Hindlimb muscle (tissue), 1 donor: ENCODE measurements at regions not wholly inside any gene's neighbourhood (a gene's known extent, or its start where the extent isn't known, plus 50 kb on each side); places are given as distances from the start of the nearest gene placed in this dataset.
"Not testable (repeated sequence)": the region's sequence is repeated elsewhere in the genome, so short reads cannot be mapped to it uniquely, and the experiment has no call there.

Experiments used
- DNase-seq: peaks from one replicate; pipeline ENCODE4 v3.0.0-alpha.2; 2013

DNA sequence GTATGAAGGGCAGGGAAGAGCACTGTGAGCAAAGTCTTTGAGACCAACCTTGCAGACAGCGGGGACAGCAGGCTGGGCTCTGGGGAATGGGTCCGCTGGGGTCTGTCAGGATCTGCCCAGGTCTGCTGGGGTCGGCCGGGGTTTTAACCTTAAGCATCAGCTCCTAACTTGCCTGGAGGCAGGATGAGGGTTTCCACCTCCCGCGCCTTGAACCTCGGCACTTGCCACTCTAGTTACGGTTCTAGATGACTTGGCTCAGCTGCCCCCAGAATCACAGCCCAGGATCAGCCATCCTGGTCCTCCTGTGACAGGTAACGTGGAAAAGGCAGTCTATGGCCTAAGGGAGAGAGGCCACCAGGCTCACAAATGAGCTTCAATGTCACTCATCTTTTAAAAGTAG is 50.4 kb upstream of the CACUL1 start:
- no peak for DNase-seq

DNA sequence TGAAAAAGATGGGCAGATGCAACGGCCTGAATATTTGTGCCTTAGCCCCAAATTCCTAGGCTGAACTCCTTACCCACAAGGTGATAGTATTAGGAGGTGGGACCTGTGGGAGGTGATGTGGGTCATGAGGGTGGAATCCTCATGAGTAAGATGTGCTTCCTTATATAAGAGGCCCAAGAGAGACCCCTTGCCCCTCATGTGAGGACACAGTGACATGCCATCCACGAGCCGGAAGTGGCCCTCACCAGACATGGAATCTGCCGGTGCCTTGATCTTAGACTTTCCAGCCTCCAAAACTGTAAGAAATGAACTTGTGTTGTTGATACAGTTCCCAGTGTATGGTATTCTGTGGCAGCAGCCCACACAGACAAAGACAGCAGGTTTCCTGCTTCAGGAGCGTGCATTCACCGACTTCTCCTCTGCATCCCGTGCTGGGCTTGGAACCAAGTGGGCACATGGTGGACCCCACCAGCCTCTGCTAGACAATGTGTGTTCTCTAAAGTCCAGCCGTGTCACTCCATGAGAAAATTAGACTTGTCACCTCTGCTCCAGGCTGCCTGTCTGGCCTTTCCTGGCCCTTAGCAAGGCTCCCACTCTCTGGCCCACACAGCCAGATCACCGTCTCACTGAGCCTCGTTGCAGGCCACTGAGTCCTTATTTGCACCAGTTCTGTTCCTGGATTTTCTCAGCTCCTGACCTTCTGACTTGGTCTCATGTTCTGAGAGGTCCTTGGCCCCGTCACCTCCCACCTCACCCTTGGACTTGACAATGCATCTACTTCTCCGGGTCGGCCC is 52.9 kb upstream of the CACUL1 start:
- DNase-seq: no peak

DNA sequence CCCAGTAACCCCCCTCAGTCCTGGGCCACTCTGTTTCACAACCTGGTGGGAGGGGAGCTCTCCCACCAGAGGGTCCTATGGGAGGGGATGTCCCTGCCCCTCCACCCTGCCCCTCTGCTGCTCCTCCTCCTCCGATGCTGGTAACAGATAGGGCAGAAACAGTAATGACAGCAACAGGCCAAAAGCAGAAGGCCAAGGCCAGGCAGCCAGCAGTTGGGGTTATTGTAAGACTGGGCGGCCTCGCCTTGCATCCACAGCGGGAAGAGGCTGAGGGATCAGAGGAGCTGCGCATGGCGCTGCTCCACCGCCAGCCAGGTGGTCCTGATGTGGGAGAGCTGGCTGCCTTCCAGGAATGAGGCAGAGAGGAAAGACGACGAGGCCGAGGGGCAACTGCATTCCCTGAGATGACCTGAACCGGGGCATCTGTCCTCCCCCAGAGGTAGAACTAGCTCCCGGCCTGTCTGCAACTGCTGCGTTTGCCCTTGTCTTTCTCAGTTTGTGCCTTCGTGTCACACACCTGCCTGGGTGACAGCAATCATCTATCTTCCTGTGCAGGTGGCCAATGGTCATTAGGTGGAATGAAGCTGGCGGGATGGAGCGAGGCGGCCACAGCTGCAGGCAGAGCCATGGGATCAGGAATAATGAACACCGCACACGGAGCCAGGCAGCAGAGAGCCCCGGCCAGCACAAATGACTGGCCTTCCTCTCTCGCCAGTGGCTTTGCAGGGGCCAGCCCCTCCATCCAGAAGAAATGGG is 54.0 kb upstream of the CACUL1 start:
- DNase-seq: no peak

DNA sequence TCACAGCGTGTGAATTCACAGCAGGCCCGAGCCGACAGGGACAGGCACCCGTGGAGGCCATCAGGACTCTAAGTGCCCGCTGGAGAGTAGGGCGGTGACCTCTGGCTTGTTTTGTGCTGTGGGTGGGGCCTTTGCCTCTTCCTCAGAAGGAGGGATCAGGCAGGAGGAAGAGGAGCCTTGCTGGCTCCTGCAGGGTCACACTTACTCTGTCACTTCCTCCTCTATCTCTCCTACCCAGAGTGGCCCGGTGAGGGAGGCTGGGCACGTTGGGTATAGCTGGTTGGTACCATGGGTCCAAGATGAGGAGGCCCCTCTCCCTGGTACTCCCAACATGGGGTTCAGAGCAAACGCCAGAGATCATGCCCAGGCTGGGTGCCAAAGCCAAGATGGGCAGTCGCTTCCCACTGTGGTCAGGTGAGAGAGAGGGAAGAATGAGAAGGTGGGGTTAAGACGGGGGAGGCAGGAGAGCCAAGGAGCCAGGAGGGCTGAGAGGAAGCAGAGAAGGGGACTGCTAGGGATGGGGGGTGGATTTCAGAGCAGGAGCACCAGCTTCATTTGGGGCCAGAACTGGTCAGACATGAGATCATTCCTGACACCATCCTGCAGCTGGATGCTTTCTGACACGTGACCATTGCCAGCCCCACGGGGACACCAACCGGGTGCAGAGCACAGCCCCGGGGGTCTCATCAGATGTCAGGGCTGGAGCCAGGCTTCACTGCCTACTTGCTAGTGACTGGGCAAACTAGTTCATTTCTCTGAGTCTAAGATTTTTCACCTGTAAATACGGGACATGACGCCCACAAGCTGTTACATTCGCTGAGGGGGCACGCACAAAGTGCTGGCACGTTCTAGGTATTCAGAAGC is 54.8 kb upstream of the CACUL1 start:
- no peak for DNase-seq

DNA sequence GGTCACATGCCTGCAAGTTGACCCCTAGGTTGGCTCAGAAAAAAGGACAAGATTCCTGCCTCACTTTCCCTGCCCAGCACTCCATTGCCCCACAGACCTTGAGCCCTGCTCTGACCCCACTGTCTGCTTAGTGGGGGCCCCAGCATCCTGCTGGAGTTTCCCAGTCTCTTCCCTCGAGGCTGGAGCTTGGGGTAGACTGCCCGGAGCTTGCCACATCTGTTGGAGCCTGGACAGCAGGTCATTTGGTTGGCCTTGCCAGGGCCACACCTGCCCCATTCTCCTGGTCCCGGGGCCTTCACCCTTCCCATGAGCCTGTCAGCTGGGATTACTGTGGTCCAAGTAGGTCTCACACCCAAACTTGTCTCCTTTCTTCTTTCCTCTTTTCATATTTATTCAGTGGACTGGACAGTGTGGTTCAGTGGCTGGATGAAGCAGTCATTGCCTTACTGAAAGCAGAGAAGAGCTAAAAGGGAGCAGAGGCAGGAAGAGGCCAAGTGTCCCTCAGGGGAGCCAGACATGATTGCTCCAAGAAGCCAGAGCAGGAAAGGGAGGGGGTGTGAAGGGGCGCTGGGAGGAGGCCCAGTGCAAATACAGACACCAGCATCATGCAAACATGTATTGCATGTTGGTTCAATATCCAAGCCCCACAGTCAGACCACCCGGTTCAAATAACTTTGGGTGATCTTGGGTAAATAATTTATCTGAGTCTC is 56.2 kb upstream of the CACUL1 start:
- peak; percentile 55 for DNase-seq

DNA sequence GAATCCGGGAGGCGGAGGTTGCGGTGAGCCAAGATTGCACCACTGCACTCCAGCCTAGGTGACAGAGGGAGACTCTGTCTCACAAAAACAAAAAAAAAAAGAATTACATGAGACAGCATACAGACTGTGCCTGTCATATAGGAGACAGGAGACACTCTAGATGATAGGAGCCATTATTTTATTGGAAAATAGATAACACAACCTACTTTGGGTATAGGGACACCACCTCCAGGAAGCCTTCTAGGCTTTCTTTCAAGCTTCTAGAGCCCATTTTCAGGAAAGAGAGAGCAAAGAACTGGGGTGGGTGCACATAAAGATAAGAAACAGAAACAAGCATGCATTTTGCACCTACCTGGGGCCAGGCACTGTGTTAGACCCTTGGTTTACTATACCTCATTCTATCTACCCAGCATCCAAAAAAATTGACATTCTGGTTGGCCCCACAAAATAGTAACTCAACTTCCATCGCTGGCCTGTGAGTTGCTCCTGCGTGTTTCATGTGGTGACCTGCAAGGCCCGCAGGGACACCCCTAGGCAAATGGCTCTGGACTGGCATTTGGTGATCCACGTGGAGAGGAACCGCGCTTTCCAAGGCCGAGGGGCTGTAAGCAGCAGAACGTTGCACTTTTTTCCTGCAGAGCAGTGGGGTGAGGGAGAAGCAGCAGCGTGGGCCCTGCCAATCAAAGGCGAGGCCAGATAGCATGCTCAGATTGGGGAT is 57.1 kb upstream of the CACUL1 start:
- DNase-seq: no peak

DNA sequence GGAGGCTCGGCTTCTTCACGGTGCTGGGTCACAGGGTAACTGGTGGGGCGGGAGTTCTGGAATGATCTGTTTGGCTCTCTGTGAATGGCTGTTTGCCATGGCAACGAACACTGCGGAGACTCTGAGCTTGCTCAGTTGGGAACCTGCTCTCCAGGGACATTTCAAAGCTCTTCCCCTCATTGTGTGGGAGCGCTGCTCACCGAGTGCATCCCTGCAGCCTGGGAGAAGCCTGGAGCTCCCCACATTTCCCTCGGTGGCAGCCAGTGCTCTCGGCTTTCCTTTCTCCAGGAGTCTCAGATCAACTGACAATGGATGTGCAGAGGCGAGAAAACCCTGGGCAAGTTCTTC is 57.6 kb upstream of the CACUL1 start:
- DNase-seq: no peak

DNA sequence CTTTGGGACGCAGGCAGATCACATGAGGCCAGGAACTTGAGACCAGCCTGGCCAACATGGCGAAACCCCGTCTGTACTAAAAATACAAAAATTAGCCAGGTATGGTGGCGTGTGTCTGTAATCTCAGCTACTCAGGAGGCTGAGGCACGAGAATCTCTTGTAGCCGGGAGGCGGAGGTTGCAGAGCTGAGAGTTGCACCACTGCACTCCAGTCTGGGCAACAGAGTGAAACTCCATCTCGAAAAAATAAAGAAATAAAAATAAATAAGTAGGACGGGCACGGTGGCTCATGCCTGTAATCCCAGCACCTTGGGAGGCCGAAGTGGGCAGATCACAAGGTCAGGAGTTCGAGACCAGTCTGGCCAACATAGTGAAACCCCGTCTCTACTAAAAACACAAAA is 58.2 kb upstream of the CACUL1 start:
- DNase-seq: not testable (repeated sequence)

DNA sequence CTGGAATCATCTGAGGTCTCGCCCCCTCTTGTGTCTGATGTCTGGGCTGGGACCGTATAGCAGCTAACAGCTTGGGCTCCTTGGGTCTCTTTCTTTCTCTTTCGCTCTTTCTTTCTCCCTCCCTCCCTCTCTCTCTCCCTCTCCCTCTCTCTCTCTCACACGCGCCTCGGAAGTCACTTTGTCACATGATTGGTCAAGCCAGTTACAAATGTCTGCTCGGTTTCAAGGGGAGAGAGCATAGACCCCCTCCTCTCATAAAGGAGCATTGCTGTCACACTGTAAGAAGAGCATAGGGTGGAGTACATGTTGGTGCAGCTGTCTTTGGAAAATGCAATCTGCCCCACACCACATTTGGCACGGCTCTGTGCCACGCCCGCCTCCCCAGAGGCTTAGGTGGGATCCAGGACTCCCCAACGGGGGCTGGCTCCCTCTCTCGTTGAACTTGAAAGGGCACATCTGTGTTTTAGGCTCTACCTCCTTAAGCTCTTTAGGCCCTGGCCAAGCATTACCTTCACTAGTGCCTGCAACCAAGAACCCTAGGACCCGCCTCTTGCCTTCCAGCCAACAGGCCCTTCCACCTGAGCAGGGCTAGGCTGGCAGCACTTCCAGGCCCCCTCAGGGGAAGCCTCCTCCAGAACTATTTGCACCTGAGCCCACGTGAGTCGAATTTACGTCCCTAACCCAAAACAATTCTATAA is 61.9 kb upstream of the CACUL1 start:
- no peak for DNase-seq

DNA sequence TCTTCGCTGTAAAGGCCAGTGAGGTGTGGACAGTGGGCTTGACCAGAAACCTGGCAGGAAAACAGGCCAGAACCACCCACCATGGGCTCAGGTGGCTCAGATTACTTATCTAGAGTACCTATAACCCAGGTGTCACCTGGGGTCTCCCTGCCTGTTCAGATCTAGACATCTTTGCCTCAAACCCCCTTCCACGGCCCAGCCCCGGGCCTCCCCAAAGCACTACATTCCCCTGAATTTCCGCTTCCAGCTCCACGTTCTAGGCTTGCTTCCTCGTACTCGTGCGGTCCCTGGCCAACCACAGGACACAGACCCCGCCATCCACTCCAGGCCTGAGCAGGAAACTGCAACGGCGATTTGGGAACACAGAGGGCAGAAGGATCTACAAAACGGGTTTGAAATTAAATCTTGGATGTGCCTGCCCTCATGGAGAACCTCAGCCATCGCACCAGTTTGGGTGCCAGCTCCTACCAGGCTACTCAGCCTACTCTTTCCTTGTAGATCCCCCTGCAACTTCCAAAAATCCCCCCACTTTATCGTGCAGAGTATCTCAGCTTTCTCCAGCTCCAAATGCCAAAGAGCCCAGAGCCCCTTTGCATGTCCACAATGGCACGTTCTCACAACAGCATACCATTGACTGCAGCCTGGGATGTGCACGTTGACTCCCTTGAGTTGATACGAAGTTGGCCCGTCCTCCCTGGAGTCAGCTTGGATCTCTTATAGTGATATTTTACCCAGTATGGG is 62.7 kb upstream of the CACUL1 start:
- DNase-seq: no peak

DNA sequence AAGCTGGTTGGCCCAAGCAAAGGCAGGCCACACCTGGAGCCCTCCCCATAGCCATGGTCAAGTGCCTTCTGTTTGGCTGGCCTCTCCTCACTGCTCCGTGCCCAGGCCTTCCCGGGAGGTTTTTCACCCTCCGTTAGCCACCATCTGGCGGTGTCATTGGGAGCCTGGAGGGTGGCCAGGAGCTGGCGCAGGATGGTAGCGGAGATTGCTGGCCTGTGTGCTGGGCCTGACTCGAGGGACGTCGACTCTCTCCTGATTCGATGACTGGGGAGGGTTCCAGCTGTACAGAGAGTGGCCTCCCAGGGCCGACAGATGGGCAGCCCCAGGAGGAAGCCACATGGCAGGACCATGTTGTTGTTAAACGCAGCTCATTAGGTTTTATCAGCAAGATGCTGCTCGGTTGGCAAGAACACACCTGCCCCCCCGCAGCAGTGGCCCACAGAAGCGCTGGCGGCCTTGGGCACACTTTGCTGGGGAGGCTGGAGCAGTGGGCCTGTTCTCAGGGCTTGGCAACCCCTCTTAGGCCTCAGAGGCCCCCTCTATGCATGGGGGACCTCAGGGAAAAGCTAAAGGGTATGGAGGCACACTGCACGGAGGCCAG is 64.0 kb upstream of the CACUL1 start:
- no peak for DNase-seq

DNA sequence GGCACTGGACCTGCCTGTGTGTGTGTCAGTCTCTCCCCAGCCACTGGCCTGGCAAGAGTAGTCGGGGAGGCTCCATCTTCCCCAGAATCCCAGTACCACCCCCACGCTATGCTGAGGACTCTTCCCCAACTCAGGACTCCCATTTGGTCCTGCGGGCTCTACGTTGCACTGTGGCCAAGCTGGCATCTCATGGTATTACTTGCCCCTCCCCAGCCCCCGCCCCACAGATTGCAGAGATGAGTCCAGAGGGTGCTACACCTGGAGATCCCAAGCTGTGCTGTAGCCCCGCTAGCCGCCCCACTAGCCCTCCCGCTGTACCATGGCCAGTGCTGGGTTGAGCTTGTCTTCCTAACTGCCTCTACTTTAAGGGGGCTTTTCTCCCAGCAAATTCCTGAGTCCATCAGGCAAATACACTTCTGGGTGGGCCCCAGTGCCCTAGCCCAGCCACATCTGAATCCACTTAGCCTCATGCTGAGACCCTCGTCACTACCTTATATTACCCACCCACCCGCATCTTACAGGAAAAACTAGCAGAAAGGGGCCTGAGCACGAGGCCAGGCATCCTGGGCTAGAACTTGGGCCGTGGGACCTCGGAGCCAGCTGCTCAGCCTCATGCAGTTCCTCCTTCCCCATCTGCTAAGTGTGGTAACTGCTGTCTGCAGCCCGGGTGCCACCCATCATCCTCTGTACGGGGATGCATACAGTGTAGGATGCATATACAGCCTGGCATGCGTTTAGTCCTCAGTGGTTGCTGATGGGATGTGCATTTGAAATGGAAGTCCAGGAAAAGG is 65.8 kb upstream of the CACUL1 start:
- DNase-seq: no peak

DNA sequence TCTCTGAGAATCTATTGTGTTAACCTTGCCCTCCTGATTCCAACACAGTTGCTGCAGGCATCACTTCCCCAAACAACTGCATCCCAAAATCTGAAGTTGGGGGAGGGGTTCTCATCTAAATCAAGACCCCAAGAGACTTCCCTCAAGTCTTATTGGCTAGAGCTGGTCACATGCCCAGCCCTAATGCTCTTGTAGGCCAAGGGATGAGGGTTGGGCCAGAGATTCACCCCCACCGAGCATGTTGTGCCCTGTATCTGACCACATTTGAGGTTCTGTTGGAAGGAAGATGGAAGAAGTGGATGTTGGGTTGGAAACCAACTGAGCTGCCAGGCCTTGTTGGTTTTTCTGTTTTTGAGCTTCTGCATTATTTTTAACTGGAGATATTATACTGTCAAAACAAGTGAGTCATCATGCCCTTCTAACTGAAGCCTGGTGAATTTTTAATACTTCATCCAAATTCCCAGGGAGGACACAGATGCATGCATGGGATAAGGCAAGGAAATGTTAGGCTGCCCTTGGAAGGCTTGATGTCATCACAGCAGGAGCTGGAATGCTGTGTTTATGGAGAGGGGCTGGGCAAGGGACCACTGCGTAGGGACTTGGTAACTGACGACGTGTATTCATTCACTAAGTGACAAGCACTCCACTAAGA is 68.6 kb upstream of the CACUL1 start:
- DNase-seq: no peak

DNA sequence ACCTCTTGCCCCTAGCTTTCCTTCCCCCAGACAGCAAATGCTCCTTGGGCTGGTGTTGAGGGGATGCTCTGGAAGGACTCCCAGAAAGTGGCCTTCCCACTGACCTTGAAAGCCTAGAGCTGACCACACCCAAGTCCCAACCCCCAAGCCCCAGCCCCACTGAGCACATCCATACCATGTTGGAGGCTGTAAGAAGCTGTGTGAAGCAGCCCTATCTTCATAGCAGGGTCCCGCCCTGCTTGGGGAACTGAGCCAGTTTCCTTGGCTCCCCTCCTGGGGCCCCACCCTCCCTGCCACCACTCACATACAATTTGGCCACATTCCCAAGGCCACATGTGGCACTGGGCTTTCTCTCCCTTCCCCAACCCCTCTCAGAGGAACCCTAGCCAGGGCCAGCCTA is 72.3 kb upstream of the CACUL1 start:
- no peak for DNase-seq

DNA sequence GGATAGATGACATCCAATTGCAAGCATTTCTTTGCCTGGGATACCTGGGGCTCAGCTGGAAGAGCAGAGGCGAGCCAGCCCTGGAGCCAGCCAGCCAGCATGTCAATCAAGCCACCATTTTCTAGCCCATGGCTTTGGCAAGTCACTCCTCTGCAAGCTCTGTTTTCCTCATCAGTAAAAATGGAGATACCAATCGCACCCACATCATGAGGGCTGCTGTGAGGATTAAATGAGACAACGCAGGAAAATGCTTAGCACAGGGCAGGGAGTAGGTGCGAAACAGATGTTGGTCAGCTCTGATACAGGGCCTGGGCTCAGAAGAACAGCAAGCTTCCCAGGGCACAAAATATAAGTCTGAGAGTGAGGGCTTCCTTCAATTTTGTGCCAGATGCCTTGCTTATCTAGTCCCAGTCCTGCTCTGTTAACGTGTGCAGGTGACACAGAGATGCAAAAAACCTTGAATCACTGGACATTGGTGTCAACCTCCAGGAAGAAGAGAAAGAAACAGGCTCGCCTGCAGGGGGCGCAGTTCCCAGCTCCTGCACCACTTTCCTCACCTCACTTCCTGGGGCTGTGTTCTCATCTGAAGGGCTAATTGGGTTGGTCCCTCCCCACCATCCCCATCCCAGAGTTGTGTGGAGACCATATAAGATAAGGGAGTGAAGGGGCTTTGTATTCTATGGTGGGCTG is 72.8 kb upstream of the CACUL1 start:
- no peak for DNase-seq

DNA sequence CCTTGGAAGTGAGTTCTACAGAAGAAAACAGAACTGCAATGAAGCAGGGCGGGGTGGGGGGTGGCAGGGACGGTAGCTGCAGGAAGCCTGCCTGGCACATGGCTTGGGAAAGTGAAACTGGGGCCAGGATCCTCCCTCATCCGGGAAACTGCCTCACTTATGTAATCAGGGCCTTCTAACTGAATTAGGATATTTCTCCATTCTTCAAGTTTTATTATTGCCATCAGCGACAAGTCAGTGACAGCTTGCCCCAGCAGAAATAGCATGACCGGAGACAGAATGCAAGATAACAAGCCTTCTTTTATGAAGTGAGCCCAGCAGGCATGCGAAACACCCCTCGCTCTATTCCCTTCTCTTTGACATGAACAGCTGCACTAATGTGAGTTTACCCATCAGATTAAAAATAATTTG is 77.5 kb upstream of the CACUL1 start:
- DNase-seq: peak; percentile 56

DNA sequence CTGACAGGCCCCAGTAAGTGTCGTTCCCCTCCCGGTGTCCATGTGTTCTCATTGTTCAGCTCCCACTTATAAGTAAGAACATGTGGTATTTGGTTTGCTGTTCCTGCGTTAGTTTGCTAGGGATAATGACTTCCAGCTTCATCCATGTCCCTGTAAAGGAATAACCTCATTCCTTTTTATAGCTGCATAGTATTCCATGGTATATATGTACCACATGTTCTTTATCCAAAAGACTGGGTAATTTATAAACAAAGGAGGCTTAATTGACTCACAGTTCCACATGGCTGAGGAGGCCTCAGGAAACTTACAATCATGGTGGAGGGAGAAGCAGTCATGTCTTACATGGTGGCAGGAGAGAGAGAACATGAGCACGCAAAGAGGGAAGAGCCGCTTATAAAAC is 79.6 kb upstream of the CACUL1 start:
- not testable (repeated sequence) for DNase-seq

DNA sequence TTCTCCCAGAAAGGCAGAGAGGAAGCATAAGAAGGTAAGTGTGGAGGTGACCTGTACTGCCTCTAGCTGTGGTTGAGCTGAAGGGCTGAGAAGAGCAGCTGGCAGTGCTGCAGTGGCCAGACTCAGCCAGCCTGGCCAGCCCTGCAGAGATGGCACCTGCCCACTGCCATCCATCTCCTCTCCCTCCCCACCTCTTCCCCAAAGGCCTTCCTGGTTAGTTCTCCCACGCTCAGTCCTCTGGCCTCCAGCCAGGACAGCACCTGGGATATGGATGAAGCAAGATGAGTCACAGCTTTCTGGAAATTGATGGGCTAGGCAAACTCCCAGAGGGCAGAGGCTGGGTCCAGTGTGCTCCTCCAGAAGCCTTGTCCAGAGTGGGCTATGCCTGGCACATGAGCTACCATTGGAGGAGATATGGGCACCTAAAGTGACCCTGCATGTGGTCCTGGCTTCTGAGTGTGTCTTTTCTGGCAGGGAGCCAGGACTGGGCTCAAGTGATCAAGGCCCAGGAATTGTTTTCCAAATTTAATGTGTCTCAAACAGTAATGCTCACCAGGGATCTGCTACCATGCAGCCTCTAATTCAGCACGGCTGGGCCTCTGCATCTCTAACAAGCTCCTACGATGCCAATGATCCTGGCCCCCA is 81.0 kb upstream of the CACUL1 start:
- no peak for DNase-seq
